HL-60 (cell line): ENCODE measurements at regions not wholly inside any gene's neighbourhood (a gene's known extent, or its start where the extent isn't known, plus 50 kb on each side); places are given as distances from the start of the nearest gene placed in this dataset.
A peak's percentile ranks its signal among the peaks of the same experiment; 100 is the strongest.

Source experiments
- DNase-seq, 2 experiments: peaks; one replicate each; pipeline ENCODE4 v3.0.0-alpha.2; 2010 to 2020; ENCODE audit warnings: low read depth in 1 of 2, low spot score in 1 of 2
- H3K27ac ChIP-seq: fragments of 250-450 bp; sonication (Bioruptor Pico); replicated peaks from 2 replicates; pipeline ENCODE4 v1.5.1; 2020; ENCODE audit warnings: mild to moderate bottlenecking, moderate library complexity
- H3K27me3 ChIP-seq: fragments of 250-450 bp; sonication (Bioruptor Pico); 2 replicates; pipeline ENCODE4 v1.5.1; 2021; ENCODE audit warnings: mild to moderate bottlenecking, moderate library complexity; ENCODE audit not compliant: insufficient read depth, poor library complexity, severe bottlenecking
- H3K4me3 ChIP-seq: replicated peaks from 2 replicates; pipeline ENCODE4 v1.5.1; 2011; ENCODE audit warnings: mild to moderate bottlenecking, control low read depth, low read length; ENCODE audit not compliant: insufficient read depth
- CTCF ChIP-seq: IDR thresholded peaks from one replicate; pipeline ENCODE4 v1.5.1; 2011; ENCODE audit warnings: low read length, control low read depth, inconsistent platforms; ENCODE audit not compliant: insufficient read depth
- GABPA ChIP-seq: IDR thresholded peaks from 2 replicates; pipeline ENCODE4 v1.6.1; 2012; ENCODE audit warnings: low read depth
- POLR2AphosphoS5 ChIP-seq: IDR thresholded peaks from 2 replicates; pipeline ENCODE4 v1.6.1; 2012; ENCODE audit warnings: low read depth
- REST ChIP-seq: IDR thresholded peaks from 2 replicates; pipeline ENCODE4 v1.6.1; 2012; ENCODE audit warnings: low read depth; ENCODE audit not compliant: insufficient replicate concordance
- SPI1 ChIP-seq: IDR thresholded peaks from 2 replicates; pipeline ENCODE4 v1.6.1; 2012; ENCODE audit warnings: low read depth, mild to moderate bottlenecking, borderline replicate concordance

GRCh38 chrX:11976663-11977062 is 161.6 kb upstream of the FRMPD4 start:
- no peak for DNase-seq
- Histone ChIP-seq H3K27ac (no peak overlapping the region), H3K27me3 (no peaks in the 10 kb centered on the region), H3K4me3 (no peak overlapping the region)
- TF ChIP-seq GABPA (no peak), SPI1 (no peak), POLR2AphosphoS5 (no peak), CTCF (no peak), REST (no peak)

- DNase-seq: no peak
These were observed 146.0 kb upstream of the FRMPD4 start for GRCh38 chrX:11992271-11992670.

GRCh38 chrX:11995146-11995545 is 143.1 kb upstream of the FRMPD4 start:
- TF ChIP-seq SPI1 (no peak), POLR2AphosphoS5 (no peak), GABPA (no peak), CTCF (no peak), REST (no peak)
- Histone ChIP-seq H3K27me3 (no peaks in the 10 kb centered on the region), H3K27ac (no peak overlapping the region), H3K4me3 (no peak overlapping the region)
- DNase-seq: no peak

More at GRCh38 chrX:11992271-11992670, 146.0 kb upstream of the FRMPD4 start:
- Histone ChIP-seq H3K27ac (no peak overlapping the region), H3K4me3 (no peak overlapping the region), H3K27me3 (no peaks in the 10 kb centered on the region)
- TF ChIP-seq SPI1: no peak
- TF ChIP-seq GABPA: no peak
- TF ChIP-seq POLR2AphosphoS5: no peak
- no peak for TF ChIP-seq REST

GRCh38 chrX:11996810-11997209 is 141.5 kb upstream of the FRMPD4 start:
- Histone ChIP-seq H3K4me3 (no peak overlapping the region), H3K27me3 (no peaks in the 10 kb centered on the region), H3K27ac (no peak overlapping the region)
- no peak for DNase-seq
- no peak for TF ChIP-seq CTCF
- peak; percentile 76 for TF ChIP-seq SPI1
